Liver (tissue), 7 donors: ENCODE measurements at regions not wholly inside any gene's neighbourhood (a gene's known extent, or its start where the extent isn't known, plus 50 kb on each side); places are given as distances from the start of the nearest gene placed in this dataset.

Source experiments
- DNase-seq: peaks from one replicate; pipeline ENCODE4 v3.0.0-alpha.2; 2017; ENCODE audit warnings: low spot score
- H3K27ac ChIP-seq, 2 donors: one replicate each; pipeline ENCODE4 v1.7.0; 2013; ENCODE audit warnings: inconsistent platforms in 2 of 2, low read length in 2 of 2, control low read depth in 1 of 2, low read depth in 1 of 2, mild to moderate bottlenecking in 1 of 2
- H3K27me3 ChIP-seq, 4 donors: one replicate each; pipeline versions ENCODE4 v1.6.1 to v1.7.0; 2013; ENCODE audit warnings: low read length in 3 of 4, inconsistent platforms in 1 of 4, mild to moderate bottlenecking in 1 of 4, moderate library complexity in 1 of 4; ENCODE audit not compliant: control insufficient read depth in 4 of 4, insufficient read depth in 4 of 4
- H3K36me3 ChIP-seq, 4 donors: one replicate each; pipeline versions ENCODE4 v1.6.1 to v1.7.0; 2013; ENCODE audit warnings: low read length in 3 of 4, mild to moderate bottlenecking in 3 of 4, low read depth in 1 of 4, moderate library complexity in 1 of 4; ENCODE audit not compliant: control insufficient read depth in 4 of 4, insufficient read depth in 3 of 4
- H3K4me1 ChIP-seq, 4 donors: one replicate each; pipeline versions ENCODE4 v1.6.1 to v1.7.0; 2013; ENCODE audit warnings: low read length in 3 of 4, mild to moderate bottlenecking in 3 of 4, moderate library complexity in 1 of 4; ENCODE audit not compliant: control insufficient read depth in 4 of 4, insufficient read depth in 4 of 4
- H3K4me3 ChIP-seq, 3 donors: one replicate each; pipeline versions ENCODE4 v1.6.1 to v1.7.0; 2013; ENCODE audit warnings: low read length in 3 of 3, control low read depth in 1 of 3, low read depth in 1 of 3, mild to moderate bottlenecking in 1 of 3
- H3K9ac ChIP-seq, 2 donors: one replicate each; pipeline ENCODE4 v1.7.0; 2013; ENCODE audit warnings: low read length in 2 of 2, mild to moderate bottlenecking in 2 of 2, moderate library complexity in 2 of 2, control low read depth in 1 of 2, low read depth in 1 of 2
- H3K9me3 ChIP-seq, 4 donors: one replicate each; pipeline versions ENCODE4 v1.6.1 to v1.7.0; 2013; ENCODE audit warnings: low read length in 3 of 4; ENCODE audit not compliant: control insufficient read depth in 4 of 4
- CTCF ChIP-seq: fragments of 150-350 bp; IDR thresholded peaks from 2 replicates; pipeline ENCODE4 v1.5.1; 2017; ENCODE audit warnings: improper control_type of control experiment, low read depth, low read length; ENCODE audit not compliant: missing input control
- EGR1 ChIP-seq, 2 donors: IDR thresholded peaks; 2 replicates each; pipeline ENCODE4 v1.6.1; 2016 to 2018; ENCODE audit warnings: antibody characterized with exemption in 2 of 2, low read depth in 2 of 2
- FOXA1 ChIP-seq: IDR thresholded peaks from 2 replicates; pipeline ENCODE4 v1.6.1; 2016; ENCODE audit warnings: antibody characterized with exemption
- FOXA2 ChIP-seq: IDR thresholded peaks from 2 replicates; pipeline ENCODE4 v1.6.1; 2016; ENCODE audit warnings: antibody characterized with exemption
- GABPA ChIP-seq, 2 donors: IDR thresholded peaks in 1 of 2; conservative IDR thresholded peaks in 1 of 2; 2 replicates each; pipeline ENCODE4 v1.6.1; 2016; ENCODE audit warnings: antibody characterized with exemption in 2 of 2, mild to moderate bottlenecking in 1 of 2, moderate library complexity in 1 of 2
- HNF4A ChIP-seq, 2 donors: conservative IDR thresholded peaks; 2 replicates each; pipeline ENCODE4 v1.6.1; 2016; ENCODE audit warnings: antibody characterized with exemption in 2 of 2, mild to moderate bottlenecking in 2 of 2
- HNF4G ChIP-seq: IDR thresholded peaks from 2 replicates; pipeline ENCODE4 v1.6.1; 2016; ENCODE audit warnings: antibody characterized with exemption
- JUND ChIP-seq, 2 donors: IDR thresholded peaks; 2 replicates each; pipeline ENCODE4 v1.6.1; 2016; ENCODE audit warnings: antibody characterized with exemption in 2 of 2
- MAX ChIP-seq: IDR thresholded peaks from 2 replicates; pipeline ENCODE4 v1.6.1; 2016; ENCODE audit warnings: antibody characterized with exemption
- NR2F2 ChIP-seq: IDR thresholded peaks from 2 replicates; pipeline ENCODE4 v1.6.1; 2016; ENCODE audit warnings: antibody characterized with exemption
- RAD21 ChIP-seq, 2 donors: IDR thresholded peaks; 2 replicates each; pipeline ENCODE4 v1.6.1; 2016; ENCODE audit warnings: antibody characterized with exemption in 2 of 2, mild to moderate bottlenecking in 2 of 2
- REST ChIP-seq: IDR thresholded peaks from 2 replicates; pipeline ENCODE4 v1.6.1; 2016; ENCODE audit warnings: antibody characterized with exemption, mild to moderate bottlenecking
- RXRA ChIP-seq, 2 donors: IDR thresholded peaks; 2 replicates each; pipeline ENCODE4 v1.6.1; 2017 to 2018; ENCODE audit warnings: antibody characterized with exemption in 2 of 2, mild to moderate bottlenecking in 1 of 2
- SP1 ChIP-seq: IDR thresholded peaks from 2 replicates; pipeline ENCODE4 v1.6.1; 2018; ENCODE audit warnings: antibody characterized with exemption, mild to moderate bottlenecking
- TAF1 ChIP-seq: conservative IDR thresholded peaks from 2 replicates; pipeline ENCODE4 v1.6.1; 2016; ENCODE audit warnings: antibody characterized with exemption, mild to moderate bottlenecking
- YY1 ChIP-seq: IDR thresholded peaks from 2 replicates; pipeline ENCODE4 v1.6.1; 2016; ENCODE audit warnings: antibody characterized with exemption, mild to moderate bottlenecking
- ZBTB33 ChIP-seq: IDR thresholded peaks from 2 replicates; pipeline ENCODE4 v1.6.1; 2016; ENCODE audit warnings: antibody characterized with exemption
- TF ChIP-seq, protein P1 (sequence below): IDR thresholded peaks from 2 replicates; pipeline ENCODE4 v1.6.1; 2016; ENCODE audit warnings: antibody characterized with exemption
- donor health status: healthy.
- donor health status: healthy.
- donor health status: healthy.
- donor health status: healthy.

DNA sequence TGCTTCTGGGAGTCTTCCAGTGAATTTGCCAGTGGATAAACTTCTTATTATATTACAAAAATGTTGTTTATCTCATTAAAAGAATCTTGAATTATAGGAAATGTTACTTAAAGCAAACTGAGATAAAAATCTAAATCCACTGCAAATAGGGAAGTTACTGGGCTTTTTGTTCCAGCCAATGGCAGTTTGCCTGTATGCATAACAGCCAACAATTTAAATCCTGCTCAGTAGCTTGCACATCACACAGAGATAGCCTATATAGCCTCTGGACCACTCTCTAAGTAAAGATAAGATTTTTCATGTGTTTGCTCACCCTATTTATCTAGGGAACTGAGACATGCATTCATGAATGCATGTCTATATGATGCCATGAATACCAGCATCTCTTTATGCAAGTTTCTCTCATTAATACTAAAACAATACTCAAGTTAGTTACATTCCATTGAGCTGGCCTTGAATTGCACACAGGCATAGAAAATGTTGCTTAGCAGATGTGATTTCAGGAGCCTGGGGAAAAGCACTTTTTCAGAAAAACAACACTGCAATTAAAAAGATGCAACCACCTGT lies 92.1 kb upstream of the GPR149 start:
- Histone ChIP-seq H3K4me3 (no peak overlapping the region), H3K4me1 (no peaks in the 10 kb centered on the region), H3K27me3 (peaks cover 0 to 3% (median 0%) of the 10 kb centered on the region in 4 donors), H3K9me3 (peaks cover 0 to 2% (median 0%) of the 10 kb centered on the region in 4 donors), H3K36me3 (no peaks in the 10 kb centered on the region), H3K9ac (no peak overlapping the region), H3K27ac (no peak overlapping the region)
- DNase-seq, result no peak
- no peak for TF ChIP-seq HNF4G
- TF ChIP-seq SP1, result no peak
- no peak for TF ChIP-seq HNF4A (conservative IDR thresholded peaks at IDR 0.05)
- TF ChIP-seq FOXA1, result no peak
- TF ChIP-seq RXRA (IDR thresholded peaks at IDR 0.05), result no peak
- no peak for TF ChIP-seq YY1
- no peak for TF ChIP-seq RAD21 (IDR thresholded peaks at IDR 0.05)
- no peak for TF ChIP-seq FOXA2
- no peak for TF ChIP-seq GABPA (IDR thresholded peaks at IDR 0.05 in 1 of 2, conservative IDR thresholded peaks at IDR 0.05 in 1 of 2)
- no peak for TF ChIP-seq JUND (IDR thresholded peaks at IDR 0.05)
- no peak for TF ChIP-seq ZBTB33
- TF ChIP-seq REST, result no peak
- TF ChIP-seq TAF1, result no peak
- TF ChIP-seq, protein P1, sequence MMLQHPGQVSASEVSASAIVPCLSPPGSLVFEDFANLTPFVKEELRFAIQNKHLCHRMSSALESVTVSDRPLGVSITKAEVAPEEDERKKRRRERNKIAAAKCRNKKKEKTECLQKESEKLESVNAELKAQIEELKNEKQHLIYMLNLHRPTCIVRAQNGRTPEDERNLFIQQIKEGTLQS, result no peak
- no peak for TF ChIP-seq NR2F2
- no peak for TF ChIP-seq CTCF
- no peak for TF ChIP-seq MAX
- TF ChIP-seq EGR1 (IDR thresholded peaks at IDR 0.05; ENCODE audit: low read depth in 2 of 2), result no peak
